Suppressor macrophage treated with lipopolysaccharide for 1 hour (primary cell): ENCODE measurements at regions not wholly inside any gene's neighbourhood (a gene's known extent, or its start where the extent isn't known, plus 50 kb on each side); places are given as distances from the start of the nearest gene placed in this dataset.
A peak's percentile ranks its signal among the peaks of the same experiment; 100 is the strongest.

Experiments
- DNase-seq, 3 donors: peaks; one replicate each; pipeline ENCODE4 v3.0.0-alpha.2; 2020 to 2022

DNA sequence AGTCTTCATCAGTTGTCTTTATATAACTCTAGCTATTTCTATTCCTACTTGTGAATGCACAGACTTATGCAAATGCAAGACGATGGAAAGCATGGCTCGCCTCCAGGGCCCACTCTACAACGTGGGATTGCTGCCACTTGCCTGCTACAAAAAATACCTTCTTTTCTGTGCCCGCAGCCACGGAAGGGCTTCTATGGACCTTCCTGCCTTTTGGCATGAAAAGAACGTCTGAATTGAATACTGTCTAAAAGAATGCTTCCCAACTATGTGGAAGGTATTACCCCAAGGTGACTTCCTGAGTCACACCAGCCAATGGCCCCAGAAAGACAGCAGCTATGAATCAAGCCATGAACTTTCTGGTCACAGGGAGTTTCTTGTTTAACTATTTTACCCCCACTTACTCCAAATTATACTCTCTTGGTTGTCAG is 261.2 kb downstream of the HIVEP2 start:
- DNase-seq, result no peak

DNA sequence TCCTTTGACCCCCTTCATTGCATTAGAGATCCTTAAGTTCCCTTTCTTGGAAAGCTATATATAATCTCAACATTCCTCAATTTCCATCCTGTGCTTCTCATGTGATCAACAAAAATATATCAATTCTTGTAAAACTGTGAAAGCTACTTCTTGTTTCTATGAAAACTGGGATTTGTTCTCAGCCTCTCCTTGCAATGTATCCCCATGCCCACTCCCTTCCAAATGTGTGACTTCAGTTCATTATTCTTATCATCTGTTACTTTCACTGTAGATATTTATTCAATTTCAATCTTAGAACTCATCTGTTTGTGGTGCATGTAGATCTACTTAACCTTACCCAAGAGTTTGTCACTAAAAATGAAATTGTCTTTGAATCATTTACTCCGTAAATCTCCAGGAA is 260.6 kb downstream of the HIVEP2 start:
- DNase-seq, result no peak

DNA sequence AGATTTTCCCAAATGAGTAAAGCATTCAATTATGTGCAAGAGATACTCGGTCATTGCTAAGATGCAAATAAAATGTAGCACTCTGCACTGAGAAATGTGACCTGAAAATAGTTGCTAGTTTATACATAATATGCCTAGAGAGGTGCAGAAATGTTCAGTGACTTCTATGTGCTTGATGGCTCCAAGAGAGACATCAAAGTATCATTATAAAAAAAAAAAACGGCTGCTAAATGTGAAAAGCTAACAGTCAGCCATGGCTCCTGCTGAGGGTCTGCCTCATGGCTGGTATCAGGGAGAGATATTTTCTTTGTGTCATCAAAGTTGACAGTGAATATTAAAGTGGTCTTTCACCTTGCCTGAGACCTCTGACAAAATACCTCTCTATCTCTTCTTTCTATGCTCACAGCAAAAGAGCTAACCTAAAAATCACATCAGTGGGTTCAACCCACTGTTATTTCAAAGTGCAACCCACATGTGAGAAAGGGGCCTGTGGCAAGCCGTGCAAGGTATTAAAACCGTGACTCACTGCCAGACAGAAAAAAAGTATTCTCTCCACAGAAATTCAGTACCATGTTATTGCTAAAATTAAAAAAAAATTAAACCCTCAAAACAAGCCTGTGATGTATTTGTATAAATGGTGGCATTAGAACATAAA is 259.0 kb downstream of the HIVEP2 start:
- no peak for DNase-seq

GRCh38 chr6:142686507-142686887 is 258.5 kb downstream of the HIVEP2 start:
- no peak for DNase-seq

GRCh38 chr6:142692942-142693341 is 252.0 kb downstream of the HIVEP2 start:
- DNase-seq, result peak; percentile 76 to 83 (median 81)

DNA sequence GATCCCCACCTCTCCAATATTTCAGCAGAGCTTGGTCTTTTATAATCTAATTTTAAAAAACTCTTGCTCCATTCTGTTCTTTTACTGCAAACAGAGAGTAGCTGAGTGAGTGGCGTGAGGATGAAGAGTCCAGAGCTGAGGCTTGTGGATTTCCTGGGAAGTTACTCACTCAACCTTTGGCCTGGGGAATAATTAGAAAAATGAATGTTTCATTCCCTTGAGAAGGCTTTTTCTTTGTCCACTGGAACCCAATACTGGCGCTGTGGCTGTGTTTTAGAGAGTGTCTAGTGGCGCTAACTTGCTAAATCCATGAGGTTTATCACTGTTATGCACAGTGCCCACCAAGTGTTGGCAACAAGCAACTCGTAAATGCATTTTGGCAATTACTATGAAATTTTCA is 251.5 kb downstream of the HIVEP2 start:
- DNase-seq, result peak in 1 of 3 donors; percentile 41

DNA sequence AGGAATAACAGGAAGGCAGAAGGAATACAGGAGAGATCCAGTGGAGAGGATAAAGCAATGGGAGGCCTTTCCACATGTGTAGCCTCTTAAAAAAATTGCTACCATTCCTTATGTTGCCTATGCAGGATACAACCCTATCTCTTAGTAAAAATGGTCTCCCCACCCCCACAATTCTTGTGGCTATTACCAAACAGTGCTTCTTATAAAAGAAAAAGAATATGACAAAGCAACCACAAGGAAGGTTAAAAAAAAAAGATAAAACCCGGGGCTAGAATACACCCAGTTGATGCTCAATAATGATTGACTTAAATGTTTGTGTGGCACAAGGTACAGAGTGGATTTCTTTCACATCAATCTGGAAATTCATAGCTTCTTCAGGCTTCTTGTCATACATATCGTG is 250.9 kb downstream of the HIVEP2 start:
- DNase-seq, result peak in 1 of 3 donors; percentile 28

- no peak for DNase-seq
Observed at GRCh38 chr6:142695016-142695415, 250.0 kb downstream of the HIVEP2 start.

DNA sequence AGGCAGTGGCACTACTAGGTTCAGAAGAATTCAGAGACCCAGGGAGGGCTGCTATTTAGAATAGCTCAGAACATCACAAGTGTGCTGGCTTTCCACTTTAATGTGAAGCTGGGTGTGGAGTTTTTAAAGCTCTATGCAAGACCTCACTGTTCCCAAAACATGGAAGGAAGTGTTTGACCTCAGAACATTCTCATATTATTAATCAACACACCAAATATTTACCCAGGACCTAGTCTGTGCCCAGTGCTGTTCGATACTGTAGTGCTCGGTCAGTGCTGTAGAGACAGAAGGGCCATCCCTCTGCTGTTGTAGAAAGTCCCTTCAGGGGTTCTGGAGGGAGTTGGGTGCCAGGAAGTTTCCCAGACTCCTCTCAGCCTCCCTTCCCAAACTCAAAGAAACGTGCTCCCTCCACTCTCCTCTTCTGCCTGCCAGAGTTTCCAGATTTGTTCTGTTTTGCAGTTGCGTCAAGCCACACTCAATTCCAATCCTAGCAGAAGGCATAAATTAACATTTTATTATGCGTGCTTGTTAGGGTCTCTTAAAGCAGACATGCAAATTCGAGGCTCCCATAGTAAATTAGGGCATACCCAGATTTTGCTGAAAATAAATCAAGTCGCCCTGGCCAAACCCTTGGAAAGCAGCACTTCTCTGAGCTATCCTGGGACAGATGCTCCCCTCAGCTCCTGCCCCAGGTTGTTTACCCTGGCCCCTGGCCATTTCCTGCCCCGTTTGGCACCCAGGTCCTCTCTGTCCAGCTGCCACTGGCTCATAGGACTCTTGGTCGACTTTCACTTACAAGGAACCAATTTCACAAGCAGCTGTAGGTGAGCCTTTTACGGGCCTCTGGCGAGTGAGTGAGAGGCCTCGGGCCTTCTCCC is 248.6 kb downstream of the HIVEP2 start:
- DNase-seq, result no peak

GRCh38 chr6:142697001-142697335 is 248.0 kb downstream of the HIVEP2 start:
- DNase-seq, result no peak

DNA sequence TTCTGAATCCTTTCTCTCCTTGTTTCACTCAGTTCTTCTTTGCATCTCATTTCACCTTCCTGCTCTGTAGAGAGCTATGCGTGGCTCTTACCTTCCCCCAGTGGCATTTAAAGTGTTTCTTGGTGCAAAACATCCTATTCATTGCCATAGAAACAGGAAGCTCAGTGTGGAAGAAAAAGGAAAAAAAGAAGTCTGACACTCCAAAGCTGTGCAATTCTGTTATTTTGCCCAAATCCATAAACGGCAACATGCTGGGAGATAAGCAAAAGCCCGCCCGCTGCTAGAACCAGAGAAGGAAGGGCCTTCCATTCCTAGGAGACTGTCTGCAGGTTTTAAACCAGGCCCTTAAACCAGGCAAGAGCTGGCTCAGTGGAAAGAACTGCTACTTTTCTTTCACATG is 247.1 kb downstream of the HIVEP2 start:
- DNase-seq, result peak in 2 of 3 donors; percentile 28 to 56

DNA sequence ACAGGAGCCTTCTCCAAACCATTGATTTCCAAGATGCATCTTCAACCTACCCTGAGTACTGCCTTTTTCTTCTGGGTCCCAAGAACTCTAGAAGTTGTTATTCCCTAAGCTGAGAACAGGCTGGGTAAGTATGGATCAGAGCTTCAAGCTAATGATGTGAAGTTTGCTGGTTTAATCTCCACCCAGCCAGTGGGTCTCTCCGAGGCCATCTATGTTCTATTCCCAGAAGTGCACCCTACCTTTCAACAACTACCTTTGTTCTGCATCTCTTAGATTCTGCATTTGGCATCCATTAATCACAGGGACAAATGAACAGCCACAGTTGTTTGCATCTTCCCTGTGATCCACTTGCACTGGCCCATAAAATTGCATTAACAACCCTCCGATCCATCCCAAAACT is 246.2 kb downstream of the HIVEP2 start:
- DNase-seq, result no peak

DNA sequence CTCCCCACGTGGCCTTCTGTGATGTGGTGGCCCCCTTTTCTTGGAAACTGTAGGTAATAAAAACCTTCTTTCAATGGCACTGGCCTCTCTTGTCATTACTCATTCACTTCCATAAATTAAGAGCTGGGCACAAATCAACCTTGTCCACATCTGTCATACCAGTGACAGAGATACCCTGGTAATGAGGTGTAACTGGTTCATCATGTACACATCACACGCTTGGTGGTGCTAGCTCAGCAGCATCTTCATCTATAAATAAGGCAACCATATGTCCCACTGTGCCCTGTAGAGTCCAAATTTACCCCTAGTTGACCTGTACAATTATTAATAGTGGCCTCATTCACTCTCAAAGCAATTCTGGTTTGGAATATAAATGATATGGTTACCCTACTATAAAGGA is 245.6 kb downstream of the HIVEP2 start:
- no peak for DNase-seq

DNA sequence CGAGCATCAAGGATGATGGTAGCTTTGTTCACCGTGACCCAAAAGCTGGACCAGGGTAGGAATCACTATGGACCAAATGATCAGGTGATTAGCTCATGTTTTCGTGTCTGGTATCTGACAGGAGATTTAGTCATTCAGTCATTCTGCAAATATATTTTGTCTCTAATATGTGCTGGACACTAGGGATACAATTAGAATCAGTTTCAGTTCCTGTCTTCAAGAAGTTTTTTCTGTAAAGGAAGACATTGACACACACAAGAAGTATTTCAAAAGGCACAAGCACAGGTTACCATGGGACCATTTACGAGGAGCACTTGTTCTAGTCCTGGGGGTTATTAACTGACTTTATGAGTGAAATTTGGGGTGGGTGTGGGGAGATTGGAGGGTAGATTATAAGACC is 244.9 kb downstream of the HIVEP2 start:
- peak; percentile 37 to 90 (median 78) for DNase-seq

- DNase-seq, result peak; percentile 40 to 67 (median 58)
Observed at GRCh38 chr6:142700671-142701312, 244.2 kb downstream of the HIVEP2 start.
